WTC11 (cell line): ENCODE measurements at regions not wholly inside any gene's neighbourhood (a gene's known extent, or its start where the extent isn't known, plus 50 kb on each side); places are given as distances from the start of the nearest gene placed in this dataset.

Source experiments
- AFF4 ChIP-seq: sonication (generic); formaldehyde crosslinking; IDR thresholded peaks from 2 replicates; pipeline ENCODE4 v1.8.1; 2023; ENCODE audit warnings: mild to moderate bottlenecking, missing genetic modification reagents, borderline replicate concordance
- CREM ChIP-seq: sonication (generic); formaldehyde crosslinking; IDR thresholded peaks from 2 replicates; pipeline ENCODE4 v1.8.1; 2022; ENCODE audit warnings: mild to moderate bottlenecking, missing genetic modification reagents, moderate library complexity
- CTCF ChIP-seq: fragments of 200-600 bp; IDR thresholded peaks from 2 replicates; pipeline ENCODE4 v1.8.0; 2022; ENCODE audit warnings: antibody characterized with exemption
- HMGXB4 ChIP-seq: sonication (generic); formaldehyde crosslinking; IDR thresholded peaks from 2 replicates; pipeline ENCODE4 v1.8.1; 2023; ENCODE audit warnings: mild to moderate bottlenecking, moderate library complexity, missing genetic modification reagents
- IRF2 ChIP-seq: sonication (generic); formaldehyde crosslinking; IDR thresholded peaks from 2 replicates; pipeline ENCODE4 v1.8.0; 2022; ENCODE audit warnings: low read depth, missing genetic modification reagents, borderline replicate concordance
- JUN ChIP-seq: sonication (generic); formaldehyde crosslinking; IDR thresholded peaks from 2 replicates; pipeline ENCODE4 v1.8.0; 2023; ENCODE audit warnings: mild to moderate bottlenecking, missing genetic modification reagents
- NFATC4 ChIP-seq: fragments of 250-450 bp; sonication (Bioruptor Pico); IDR thresholded peaks from 2 replicates; pipeline ENCODE4 v1.9.0; 2021; ENCODE audit warnings: mild to moderate bottlenecking
- TCF7 ChIP-seq: sonication (generic); formaldehyde crosslinking; IDR thresholded peaks from 2 replicates; pipeline ENCODE4 v1.8.0; 2022; ENCODE audit warnings: mild to moderate bottlenecking, low read depth, missing genetic modification reagents, moderate library complexity
- ZBTB21 ChIP-seq: sonication (generic); formaldehyde crosslinking; IDR thresholded peaks from 2 replicates; pipeline ENCODE4 v1.8.1; 2023; ENCODE audit warnings: mild to moderate bottlenecking, missing genetic modification reagents, borderline replicate concordance
- ZNF232 ChIP-seq: sonication (generic); formaldehyde crosslinking; IDR thresholded peaks from 2 replicates; pipeline ENCODE4 v1.8.0; 2022; ENCODE audit warnings: mild to moderate bottlenecking, missing genetic modification reagents
- ZNF423 ChIP-seq: fragments of 250-450 bp; sonication (Bioruptor Pico); IDR thresholded peaks from 2 replicates; pipeline ENCODE4 v2.1.2; 2022; ENCODE audit warnings: mild to moderate bottlenecking, moderate library complexity

DNA sequence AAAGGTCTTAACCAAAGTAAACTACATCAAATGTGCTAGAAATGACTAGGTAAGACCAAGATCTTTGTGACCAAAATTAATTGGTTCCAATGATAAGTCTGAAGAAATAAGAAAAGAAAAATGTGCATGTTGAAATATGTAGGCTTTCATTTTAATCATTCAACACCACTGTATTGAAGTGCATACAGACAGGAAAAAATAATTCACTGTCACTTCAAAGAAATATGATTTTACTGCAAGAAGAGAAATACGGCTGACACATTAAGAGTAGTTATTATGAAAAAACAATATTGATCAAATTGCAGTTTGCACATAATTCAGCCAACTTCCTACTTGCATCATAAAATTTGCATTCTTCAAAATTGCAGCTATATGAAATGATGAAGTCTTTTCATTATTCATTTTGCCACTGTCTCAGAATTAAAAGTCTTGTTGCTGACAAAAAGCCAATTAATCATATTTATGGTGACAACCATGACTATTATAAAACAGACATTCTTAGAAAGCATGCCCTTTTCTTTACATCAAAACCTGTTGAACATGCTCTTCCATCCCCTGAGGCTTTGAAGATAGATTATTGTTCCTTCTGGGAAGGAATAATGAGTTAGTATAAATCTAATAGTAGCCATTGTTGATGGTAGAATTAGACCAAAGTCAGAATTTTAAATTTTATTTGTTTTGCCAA, 405.9 kb upstream of the MAD2L1 start:
- TF ChIP-seq CTCF (no peak), CREM (CRISPR knock-in tag) (no peak), IRF2 (CRISPR knock-in tag) (no peak), JUN (CRISPR knock-in tag) (no peak), HMGXB4 (CRISPR knock-in tag) (no peak), ZNF423 (CRISPR knock-in tag) (no peak), ZNF232 (CRISPR knock-in tag) (no peak), NFATC4 (CRISPR knock-in tag) (no peak), AFF4 (no peak), TCF7 (CRISPR knock-in tag) (no peak), ZBTB21 (CRISPR knock-in tag) (no peak)
